Ramos (cell line): ENCODE measurements at regions not wholly inside any gene's neighbourhood (a gene's known extent, or its start where the extent isn't known, plus 50 kb on each side); places are given as distances from the start of the nearest gene placed in this dataset.
"Not testable (repeated sequence)": the region's sequence is repeated elsewhere in the genome, so short reads cannot be mapped to it uniquely, and the experiment has no call there.

ENCODE experiments used
- in situ Hi-C: fragments of 300-500 bp; cut with MboI; formaldehyde crosslinking; loops from one replicate; pipeline ENCODE4 v1.14.3; 2022; ENCODE audit warnings: low sequenced_read_pairs; ENCODE audit not compliant: unreplicated experiment

- in situ Hi-C loops: no loop called here
Observed at GRCh38 chr9:104980039-104980654, 52.2 kb upstream of the ABCA1 start.

DNA sequence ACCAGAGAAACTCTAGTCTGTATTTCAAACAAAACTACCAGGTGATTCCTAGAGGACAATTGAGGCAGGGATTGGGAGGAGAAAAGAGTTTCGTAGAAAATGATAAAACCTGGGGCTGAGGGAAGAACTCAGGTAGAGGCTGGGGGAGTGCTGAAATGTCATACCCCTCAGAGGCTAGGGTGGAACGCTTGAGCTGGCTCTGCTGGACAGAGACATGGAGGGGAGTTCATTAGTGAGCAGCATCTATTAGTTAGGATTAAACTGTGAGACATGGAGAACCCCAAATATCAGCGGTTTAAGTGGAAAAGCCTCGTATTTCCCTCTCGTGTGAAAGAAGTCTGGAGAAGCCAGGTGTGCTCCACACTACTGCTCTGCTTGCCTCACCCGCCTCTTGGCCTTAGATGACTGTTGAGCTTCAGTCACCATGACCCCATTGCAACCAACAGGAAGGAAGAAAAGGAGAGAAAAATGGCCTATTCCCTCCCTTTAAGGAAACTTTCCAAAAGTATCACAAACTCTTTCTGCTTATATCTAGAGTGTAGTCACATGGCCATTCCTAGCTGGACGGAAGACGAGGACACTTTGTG is 53.7 kb upstream of the ABCA1 start:
- in situ Hi-C loops: no loop called here

DNA sequence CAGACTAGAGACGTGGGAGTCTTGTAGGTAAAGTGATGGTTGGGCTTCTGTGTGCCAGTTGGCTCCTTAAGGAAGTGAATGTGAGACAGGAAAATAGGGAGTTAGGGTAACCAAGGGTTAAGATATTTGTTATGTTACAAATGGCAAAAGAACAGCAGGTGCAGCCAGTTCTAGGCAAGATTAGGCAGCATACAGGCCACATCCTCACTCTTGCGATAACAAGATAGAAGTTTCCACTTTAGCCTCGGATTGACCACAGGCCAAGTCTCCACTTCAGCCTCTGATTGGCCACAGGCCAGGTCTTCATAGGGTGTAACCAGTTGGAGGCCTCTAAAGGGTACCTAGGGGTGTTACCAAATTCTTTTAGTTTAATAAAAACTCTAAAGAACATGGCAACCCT is 54.6 kb upstream of the ABCA1 start:
- in situ Hi-C loops: no loop called here

DNA sequence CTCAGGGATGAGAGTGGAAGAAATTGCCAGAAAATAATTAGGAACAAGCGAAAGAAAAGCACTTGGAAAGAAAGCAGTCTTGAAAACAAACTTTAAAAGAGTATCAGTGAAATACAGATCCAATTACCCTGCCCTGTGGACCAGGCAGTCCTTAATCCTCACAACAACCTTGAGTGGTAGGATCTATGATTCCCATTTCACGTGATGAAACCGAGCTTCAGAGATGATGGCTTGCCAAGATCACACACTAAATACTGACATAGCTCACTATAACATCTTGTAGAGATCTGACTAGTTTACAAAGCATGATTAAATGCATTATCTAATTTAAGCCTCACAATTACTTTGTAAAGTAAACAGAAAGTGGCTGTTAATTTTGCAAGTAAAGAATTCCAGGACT is 55.5 kb upstream of the ABCA1 start:
- in situ Hi-C loops: no loop called here

DNA sequence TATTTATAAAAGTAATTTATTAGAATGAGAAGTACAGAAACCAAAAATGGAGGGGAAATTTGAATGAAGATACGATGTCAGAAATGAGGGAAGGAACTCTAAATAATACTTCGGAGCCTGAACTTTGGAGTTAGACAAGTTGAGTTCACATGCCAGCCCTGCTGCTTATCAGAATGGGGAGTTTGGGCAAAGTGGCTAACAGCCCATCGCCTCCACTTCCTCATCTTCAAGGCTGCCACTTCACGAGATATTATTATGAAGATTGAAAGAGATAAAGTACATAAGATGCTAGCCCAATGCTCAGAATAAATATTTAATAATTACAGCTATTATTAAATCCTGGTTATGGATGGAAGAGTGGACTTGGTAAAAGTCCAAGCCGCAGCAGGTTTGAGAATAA is 56.2 kb upstream of the ABCA1 start:
- in situ Hi-C loops: no loop called here

GRCh38 chr9:104984542-104984941 is 56.6 kb upstream of the ABCA1 start:
- in situ Hi-C loops: no loop called here

GRCh38 chr9:104984948-104985347 is 57.0 kb upstream of the ABCA1 start:
- in situ Hi-C loops: no loop called here

GRCh38 chr9:104986096-104986495 is 58.1 kb upstream of the ABCA1 start:
- in situ Hi-C loops: no loop called here

DNA sequence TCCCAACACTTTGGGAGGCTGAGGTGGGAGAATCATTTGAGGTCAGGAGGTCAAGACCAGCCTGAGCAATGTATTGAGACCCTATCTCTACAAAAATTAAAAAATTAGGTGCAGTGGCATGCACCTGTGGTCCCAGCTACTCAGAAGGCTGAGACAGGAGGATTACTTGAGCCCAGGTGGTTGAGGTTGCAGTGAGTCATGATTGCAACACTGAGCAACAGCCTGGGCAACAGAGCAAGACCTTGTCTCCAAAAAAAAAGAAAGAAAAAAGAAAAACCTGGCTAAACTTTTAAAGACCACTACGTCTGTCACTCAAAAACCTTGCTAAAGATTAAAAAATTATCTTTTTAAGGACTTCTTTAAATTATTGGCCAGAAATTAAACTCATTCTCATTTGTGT is 59.8 kb upstream of the ABCA1 start:
- in situ Hi-C loops: no loop called here

DNA sequence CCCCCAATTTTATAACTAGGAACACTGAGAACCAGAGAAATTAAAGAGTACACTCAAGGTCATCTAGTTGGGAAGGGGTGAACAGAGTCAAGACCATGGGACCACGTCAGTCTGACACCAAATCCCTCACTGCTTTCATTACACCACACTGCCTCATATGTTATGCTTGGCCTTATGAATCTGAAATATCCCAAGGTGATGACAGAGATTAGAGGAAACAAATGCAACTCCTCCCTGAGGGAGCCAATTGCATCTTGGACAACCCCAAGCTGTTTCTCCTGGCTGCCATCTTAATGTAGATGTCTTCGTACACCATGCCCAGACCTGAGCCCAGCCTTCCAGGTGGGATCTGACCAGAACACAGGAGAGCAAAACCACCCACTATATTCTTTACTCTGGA is 60.6 kb upstream of the ABCA1 start:
- in situ Hi-C loops: no loop called here

GRCh38 chr9:104991144-104991953 is 63.4 kb upstream of the ABCA1 start:
- in situ Hi-C loops: no loop called here

DNA sequence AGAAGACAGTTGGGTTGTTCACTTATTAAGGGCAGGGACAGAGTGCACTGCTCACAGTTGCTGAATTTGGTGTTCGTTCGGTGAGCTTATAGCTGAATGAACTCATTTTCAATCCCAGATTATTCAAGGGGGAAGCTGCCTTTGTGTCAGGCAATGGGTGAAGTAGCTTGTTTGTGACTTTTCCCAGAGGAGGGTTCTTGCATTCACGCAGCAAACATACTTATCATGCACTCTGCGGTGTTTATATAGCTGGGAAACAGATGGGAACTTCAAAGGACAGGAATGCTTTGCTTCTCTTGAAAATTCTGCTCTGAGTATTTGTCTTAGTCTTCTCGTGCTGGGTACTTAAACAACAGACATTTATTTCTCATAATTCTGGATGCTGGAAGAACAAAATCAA is 64.7 kb upstream of the ABCA1 start:
- in situ Hi-C loops: no loop called here

GRCh38 chr9:104993291-104993963 is 65.5 kb upstream of the ABCA1 start:
- in situ Hi-C loops: no loop called here

GRCh38 chr9:104997536-104997935 is 69.6 kb upstream of the ABCA1 start:
- in situ Hi-C loops: no loop called here

GRCh38 chr9:104999136-104999535 is 71.2 kb upstream of the ABCA1 start:
- in situ Hi-C loops: no loop called here

DNA sequence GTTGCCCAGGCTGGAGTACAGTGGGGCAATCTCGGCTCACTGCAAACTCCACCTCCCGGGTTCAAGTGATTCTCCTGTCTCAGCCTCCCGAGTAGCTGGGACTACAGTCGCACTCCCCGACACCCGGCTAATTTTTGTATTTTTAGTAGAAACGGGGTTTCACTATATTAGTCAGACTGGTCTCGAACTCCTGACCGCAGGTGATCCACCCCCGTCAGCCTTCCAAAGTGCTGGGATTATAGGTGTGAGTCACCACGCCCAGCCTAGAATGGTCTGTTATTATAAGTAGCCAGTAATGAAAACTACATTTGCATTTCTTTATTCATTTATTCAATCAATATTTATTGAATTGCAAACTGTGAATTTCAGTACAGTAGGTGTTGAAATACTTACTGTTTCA is 72.6 kb upstream of the ABCA1 start:
- in situ Hi-C loops: not testable (repeated sequence)

DNA sequence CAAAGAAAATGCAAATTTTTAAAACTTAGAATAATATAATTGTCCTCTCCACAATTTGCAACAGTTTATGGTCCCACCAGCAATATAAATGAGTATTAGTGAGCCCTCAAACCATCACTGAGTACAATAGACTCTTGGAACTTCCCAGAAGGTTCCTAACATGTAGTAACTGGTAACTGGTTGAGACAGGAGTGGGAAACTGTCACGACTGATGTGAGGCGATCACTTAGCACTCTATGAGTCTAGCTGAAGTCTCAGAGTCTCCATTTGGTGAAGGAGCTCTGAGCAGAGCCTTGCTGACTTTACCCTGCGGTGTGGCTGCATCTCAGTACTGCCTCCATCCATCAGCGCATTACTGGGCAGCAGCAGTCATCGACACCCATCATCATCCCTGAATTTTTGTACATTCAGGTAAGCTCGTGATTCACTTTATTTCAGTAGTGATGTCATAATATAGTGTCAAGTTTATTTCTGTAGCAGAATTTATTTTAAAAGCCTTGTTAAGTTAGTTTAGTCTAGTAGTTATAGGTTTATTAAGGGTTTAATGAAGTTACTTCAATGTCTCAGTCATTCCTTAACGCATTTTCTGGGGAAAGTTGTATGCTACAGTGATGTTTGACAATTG is 76.6 kb upstream of the ABCA1 start:
- in situ Hi-C loops: no loop called here

DNA sequence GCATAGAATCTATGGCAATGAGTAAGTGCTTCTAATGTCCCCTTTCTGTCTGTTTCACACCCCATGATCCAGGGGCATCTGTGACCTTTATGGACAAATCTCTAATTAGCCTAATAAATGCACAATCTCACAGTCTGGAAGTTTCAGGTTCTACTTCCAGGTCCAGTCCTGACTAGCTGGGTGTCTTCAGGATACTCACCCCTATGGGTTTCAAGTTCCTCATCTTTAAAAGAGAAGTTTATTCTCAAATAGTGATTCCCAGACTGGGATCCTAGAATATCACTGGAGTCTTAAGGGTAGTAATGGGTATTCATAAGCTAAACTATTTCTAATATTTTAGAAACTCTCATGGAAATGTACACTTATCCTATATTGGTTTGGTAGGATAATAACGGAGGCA is 77.2 kb upstream of the ABCA1 start:
- in situ Hi-C loops: no loop called here

DNA sequence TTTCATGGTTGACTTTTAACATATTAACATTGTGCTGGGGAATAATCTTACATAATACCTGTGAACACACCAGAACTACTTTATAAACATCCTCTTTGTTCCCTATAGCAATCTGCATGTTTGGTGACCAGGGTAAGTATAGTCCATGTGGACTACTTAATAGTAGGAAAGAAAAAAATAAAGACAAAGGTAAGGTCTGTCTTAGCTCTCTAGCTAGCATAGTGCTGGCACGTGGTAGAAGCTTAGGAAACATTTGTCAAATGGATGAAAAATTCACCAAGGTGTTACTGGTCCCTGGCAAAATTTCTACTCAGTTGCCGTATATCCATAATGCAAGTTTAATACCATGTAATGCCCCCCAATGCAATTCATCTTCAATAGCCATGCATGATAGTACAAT is 78.6 kb upstream of the ABCA1 start:
- in situ Hi-C loops: no loop called here

DNA sequence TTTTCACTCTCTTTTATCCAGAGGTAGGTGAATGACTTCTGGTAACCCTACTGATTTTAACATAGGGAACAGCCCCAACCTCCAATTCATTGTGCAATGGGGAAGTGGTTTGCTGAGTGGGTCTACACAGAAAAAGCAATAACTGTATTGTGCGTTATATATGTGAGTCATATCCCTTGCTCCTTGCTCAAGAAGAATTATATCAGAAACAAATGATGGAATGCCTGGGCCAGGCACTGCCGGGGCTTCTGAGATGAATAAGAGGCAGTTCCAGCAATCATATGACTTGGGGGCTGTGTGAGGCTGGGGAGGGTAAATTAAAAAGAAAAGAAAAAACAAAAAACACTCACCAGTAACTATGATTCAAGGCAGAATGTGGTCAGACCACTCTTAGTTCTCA is 79.2 kb upstream of the ABCA1 start:
- in situ Hi-C loops: no loop called here

GRCh38 chr9:105010089-105010488 is 82.1 kb upstream of the ABCA1 start:
- in situ Hi-C loops: not testable (repeated sequence)
